ENCODE measurements at regions not wholly inside any gene's neighbourhood (a gene's known extent, or its start where the extent isn't known, plus 50 kb on each side); places are given as distances from the start of the nearest gene placed in this dataset.

DNA sequence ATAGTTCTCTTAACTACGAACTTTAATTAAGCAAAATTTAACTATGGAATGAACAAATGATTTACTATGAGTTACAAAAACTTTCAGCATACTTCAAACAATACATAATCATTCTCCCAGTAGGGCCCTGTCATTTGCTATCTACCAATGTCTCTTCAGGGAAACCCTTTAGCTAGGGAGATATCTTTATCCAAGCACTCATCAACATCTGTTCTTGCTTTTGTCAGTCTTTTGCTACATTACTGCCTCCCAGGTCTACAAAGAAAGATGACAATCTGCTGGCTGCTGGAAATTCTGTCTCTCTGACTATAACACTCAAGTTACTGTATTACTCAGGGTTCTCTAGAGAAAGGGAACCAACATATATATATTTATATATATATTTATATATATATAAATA lies 1626.3 kb upstream of the CELF4 start:
- ChIA-PET CTCF (no interaction called here), POLR2A (no interaction called here)
- no peak for DNase-seq (ENCODE audit: extremely low spot score)
- TF ChIP-seq TARDBP (IDR thresholded peaks at IDR 0.05) (no peak), FOXM1 (IDR thresholded peaks at IDR 0.05; ENCODE audit: borderline replicate concordance) (no peak), PKNOX1 (IDR thresholded peaks at IDR 0.05) (no peak), L3MBTL2 (conservative IDR thresholded peaks at IDR 0.05) (no peak), HDGF (IDR thresholded peaks at IDR 0.05; ENCODE audit: borderline replicate concordance) (no peak), NFRKB (IDR thresholded peaks at IDR 0.05) (no peak), SP1 (IDR thresholded peaks at IDR 0.05) (no peak), FOXA1 (IDR thresholded peaks at IDR 0.05) (no peak), SUZ12 (IDR thresholded peaks at IDR 0.05) (no peak), LEF1 (IDR thresholded peaks at IDR 0.05; ENCODE audit: borderline replicate concordance) (no peak), ZNF384 (IDR thresholded peaks at IDR 0.05) (no peak), ELF4 (IDR thresholded peaks at IDR 0.05) (no peak), CTBP1 (IDR thresholded peaks at IDR 0.05; ENCODE audit: borderline replicate concordance) (no peak), ARNT (IDR thresholded peaks at IDR 0.05) (no peak), FOXK2 (IDR thresholded peaks at IDR 0.05) (no peak), BHLHE40 (IDR thresholded peaks at IDR 0.05; ENCODE audit: borderline replicate concordance) (no peak)

DNA sequence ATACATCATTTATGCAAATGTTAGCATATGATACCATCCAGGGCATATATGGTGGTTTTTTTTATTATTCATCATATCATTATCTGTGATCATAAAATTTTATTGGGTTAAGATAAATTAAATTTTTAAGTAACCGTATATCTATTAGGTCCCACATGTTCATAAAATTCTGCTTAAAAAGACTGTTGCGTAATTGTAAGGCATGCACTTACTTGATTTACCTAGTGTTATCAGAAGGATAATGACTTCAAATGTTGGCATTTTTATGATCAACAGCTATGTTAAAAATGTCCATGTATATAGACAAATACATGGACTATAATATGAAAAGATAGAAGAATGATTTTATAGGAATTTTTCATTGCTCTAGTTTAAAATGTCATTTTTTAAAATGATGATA lies 1625.5 kb upstream of the CELF4 start:
- ChIA-PET CTCF (no interaction called here), POLR2A (no interaction called here)
- TF ChIP-seq L3MBTL2 (conservative IDR thresholded peaks at IDR 0.05): no peak
- TF ChIP-seq FOXM1 (IDR thresholded peaks at IDR 0.05; ENCODE audit: borderline replicate concordance): no peak
- DNase-seq (ENCODE audit: extremely low spot score): no peak

GRCh38 chr18:39190508-39190907 lies 1624.9 kb upstream of the CELF4 start:
- ChIA-PET POLR2A (no interaction called here), CTCF (no interaction called here)
- TF ChIP-seq SUZ12 (IDR thresholded peaks at IDR 0.05): no peak
- no peak for TF ChIP-seq FOXM1 (IDR thresholded peaks at IDR 0.05; ENCODE audit: borderline replicate concordance)
- no peak for DNase-seq (ENCODE audit: extremely low spot score)

- no peak for TF ChIP-seq SUZ12 (IDR thresholded peaks at IDR 0.05)
- TF ChIP-seq PKNOX1 (IDR thresholded peaks at IDR 0.05): no peak
- TF ChIP-seq SP1 (IDR thresholded peaks at IDR 0.05): no peak
- no peak for TF ChIP-seq TARDBP (IDR thresholded peaks at IDR 0.05)
- TF ChIP-seq ELF4 (IDR thresholded peaks at IDR 0.05): no peak
- TF ChIP-seq FOXM1 (IDR thresholded peaks at IDR 0.05; ENCODE audit: borderline replicate concordance): no peak
- TF ChIP-seq LEF1 (IDR thresholded peaks at IDR 0.05; ENCODE audit: borderline replicate concordance): no peak
- ChIA-PET POLR2A (no interaction called here), CTCF (no interaction called here)
- no peak for DNase-seq (ENCODE audit: extremely low spot score)
Observed at GRCh38 chr18:39188278-39188677, 1622.7 kb upstream of the CELF4 start.

DNA sequence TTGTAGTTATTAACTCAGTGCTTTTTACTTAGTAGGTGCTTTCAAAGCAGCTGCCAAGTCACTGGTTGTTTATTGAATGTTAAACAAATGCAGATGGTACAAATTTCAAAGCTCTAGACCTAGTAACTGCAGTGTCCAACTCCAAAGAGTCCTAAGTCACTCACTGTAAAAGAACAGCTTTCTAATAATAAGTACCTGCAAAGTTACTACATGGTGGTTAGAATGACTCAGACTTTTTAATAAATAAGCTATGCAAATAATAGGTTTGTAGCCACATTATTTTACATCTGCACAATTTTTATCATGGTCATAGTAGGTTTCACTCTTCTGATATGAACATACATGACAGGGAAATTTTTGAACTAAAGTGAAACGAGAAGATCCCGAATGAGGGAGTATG lies 1620.4 kb upstream of the CELF4 start:
- POLR2A ChIA-PET: no interaction called here
- no peak for DNase-seq (ENCODE audit: extremely low spot score)
- CTCF ChIA-PET: no interaction called here
- no peak for TF ChIP-seq SP1 (IDR thresholded peaks at IDR 0.05)
- no peak for TF ChIP-seq FOXK2 (IDR thresholded peaks at IDR 0.05)
- no peak for TF ChIP-seq ARNT (IDR thresholded peaks at IDR 0.05)
- no peak for TF ChIP-seq SUZ12 (IDR thresholded peaks at IDR 0.05)
- no peak for TF ChIP-seq PKNOX1 (IDR thresholded peaks at IDR 0.05)
- no peak for TF ChIP-seq L3MBTL2 (conservative IDR thresholded peaks at IDR 0.05)
- no peak for TF ChIP-seq CTBP1 (IDR thresholded peaks at IDR 0.05; ENCODE audit: borderline replicate concordance)
- TF ChIP-seq LEF1 (IDR thresholded peaks at IDR 0.05; ENCODE audit: borderline replicate concordance): no peak
- no peak for TF ChIP-seq ZNF384 (IDR thresholded peaks at IDR 0.05)
- no peak for TF ChIP-seq FOXM1 (IDR thresholded peaks at IDR 0.05; ENCODE audit: borderline replicate concordance)
- no peak for TF ChIP-seq ELF4 (IDR thresholded peaks at IDR 0.05)
- no peak for TF ChIP-seq TARDBP (IDR thresholded peaks at IDR 0.05)
- no peak for TF ChIP-seq BHLHE40 (IDR thresholded peaks at IDR 0.05; ENCODE audit: borderline replicate concordance)
- no peak for TF ChIP-seq FOXA1 (IDR thresholded peaks at IDR 0.05)
- TF ChIP-seq HDGF (IDR thresholded peaks at IDR 0.05; ENCODE audit: borderline replicate concordance): no peak
- no peak for TF ChIP-seq NFRKB (IDR thresholded peaks at IDR 0.05)

GRCh38 chr18:39184176-39184575 lies 1618.6 kb upstream of the CELF4 start:
- no peak for DNase-seq (ENCODE audit: extremely low spot score)
- ChIA-PET CTCF (no interaction called here), POLR2A (no interaction called here)
- TF ChIP-seq BHLHE40 (IDR thresholded peaks at IDR 0.05; ENCODE audit: borderline replicate concordance): no peak
- TF ChIP-seq L3MBTL2 (conservative IDR thresholded peaks at IDR 0.05): no peak
- TF ChIP-seq FOXK2 (IDR thresholded peaks at IDR 0.05): no peak
- no peak for TF ChIP-seq ZNF384 (IDR thresholded peaks at IDR 0.05)
- TF ChIP-seq FOXM1 (IDR thresholded peaks at IDR 0.05; ENCODE audit: borderline replicate concordance): no peak
- TF ChIP-seq SUZ12 (IDR thresholded peaks at IDR 0.05): no peak
- TF ChIP-seq HDGF (IDR thresholded peaks at IDR 0.05; ENCODE audit: borderline replicate concordance): no peak
- TF ChIP-seq CTBP1 (IDR thresholded peaks at IDR 0.05; ENCODE audit: borderline replicate concordance): no peak

- DNase-seq (ENCODE audit: extremely low spot score): no peak
- TF ChIP-seq SP1 (IDR thresholded peaks at IDR 0.05): no peak
- no peak for TF ChIP-seq L3MBTL2 (conservative IDR thresholded peaks at IDR 0.05)
- TF ChIP-seq NFRKB (IDR thresholded peaks at IDR 0.05): no peak
- no peak for TF ChIP-seq ELF4 (IDR thresholded peaks at IDR 0.05)
- TF ChIP-seq FOXK2 (IDR thresholded peaks at IDR 0.05): no peak
- TF ChIP-seq LEF1 (IDR thresholded peaks at IDR 0.05; ENCODE audit: borderline replicate concordance): no peak
- TF ChIP-seq BHLHE40 (IDR thresholded peaks at IDR 0.05; ENCODE audit: borderline replicate concordance): no peak
- no peak for TF ChIP-seq TARDBP (IDR thresholded peaks at IDR 0.05)
- ChIA-PET POLR2A (no interaction called here), CTCF (interaction anchor here (0.6 kb wide), 1 partner anchor 994 kb away, joined by 3 read pairs; no protein-coding TSS in a partner anchor)
Observed at GRCh38 chr18:39178166-39178565, 1612.6 kb upstream of the CELF4 start.

Data from HEK293T (cell line).